ENCODE measurements at regions not wholly inside any gene's neighbourhood (a gene's known extent, or its start where the extent isn't known, plus 50 kb on each side); places are given as distances from the start of the nearest gene placed in this dataset.

DNA sequence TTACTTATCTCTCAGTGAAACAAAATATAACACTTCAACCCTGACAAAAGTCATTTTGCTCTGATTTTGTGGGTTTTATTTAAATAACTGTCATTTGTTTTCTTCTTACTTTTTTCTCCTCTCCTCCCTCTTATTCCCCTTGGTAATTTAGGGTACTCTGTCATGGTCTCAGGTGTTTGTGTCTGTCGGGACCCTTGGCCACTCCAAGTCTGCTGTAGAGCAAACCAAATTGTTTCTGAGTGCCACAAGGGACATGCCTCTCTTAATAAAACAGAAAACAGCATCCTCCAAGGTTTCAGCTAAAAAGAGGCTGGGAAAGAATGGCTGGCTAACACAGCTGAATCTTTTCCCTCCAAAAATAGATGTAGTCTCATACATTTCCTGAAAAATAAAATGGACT, 573.1 kb upstream of the KLF12 start:
- TF ChIP-seq, protein P1, sequence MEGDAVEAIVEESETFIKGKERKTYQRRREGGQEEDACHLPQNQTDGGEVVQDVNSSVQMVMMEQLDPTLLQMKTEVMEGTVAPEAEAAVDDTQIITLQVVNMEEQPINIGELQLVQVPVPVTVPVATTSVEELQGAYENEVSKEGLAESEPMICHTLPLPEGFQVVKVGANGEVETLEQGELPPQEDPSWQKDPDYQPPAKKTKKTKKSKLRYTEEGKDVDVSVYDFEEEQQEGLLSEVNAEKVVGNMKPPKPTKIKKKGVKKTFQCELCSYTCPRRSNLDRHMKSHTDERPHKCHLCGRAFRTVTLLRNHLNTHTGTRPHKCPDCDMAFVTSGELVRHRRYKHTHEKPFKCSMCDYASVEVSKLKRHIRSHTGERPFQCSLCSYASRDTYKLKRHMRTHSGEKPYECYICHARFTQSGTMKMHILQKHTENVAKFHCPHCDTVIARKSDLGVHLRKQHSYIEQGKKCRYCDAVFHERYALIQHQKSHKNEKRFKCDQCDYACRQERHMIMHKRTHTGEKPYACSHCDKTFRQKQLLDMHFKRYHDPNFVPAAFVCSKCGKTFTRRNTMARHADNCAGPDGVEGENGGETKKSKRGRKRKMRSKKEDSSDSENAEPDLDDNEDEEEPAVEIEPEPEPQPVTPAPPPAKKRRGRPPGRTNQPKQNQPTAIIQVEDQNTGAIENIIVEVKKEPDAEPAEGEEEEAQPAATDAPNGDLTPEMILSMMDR (IDR thresholded peaks at IDR 0.05), result no peak
- TF ChIP-seq POLR2A (IDR thresholded peaks at IDR 0.05) (no peak), POLR2AphosphoS5 (IDR thresholded peaks at IDR 0.05) (no peak)

Measured in gastroesophageal sphincter (tissue), 3 donors.